ENCODE measurements at regions not wholly inside any gene's neighbourhood (a gene's known extent, or its start where the extent isn't known, plus 50 kb on each side); places are given as distances from the start of the nearest gene placed in this dataset.
A peak's percentile ranks its signal among the peaks of the same experiment; 100 is the strongest.
"Not testable (repeated sequence)": the region's sequence is repeated elsewhere in the genome, so short reads cannot be mapped to it uniquely, and the experiment has no call there.

GRCh38 chr6:147651-148050 lies 144.6 kb upstream of the DUSP22 start:
- FAIRE-seq; DNase-seq (ENCODE audit: insufficient read length, low spot score): not testable (repeated sequence)

GRCh38 chr6:148051-148984 lies 144.0 kb upstream of the DUSP22 start:
- FAIRE-seq; DNase-seq (ENCODE audit: insufficient read length, low spot score): not testable (repeated sequence)
- TF ChIP-seq PAX5 (IDR thresholded peaks at IDR 0.05; ENCODE audit: insufficient read depth, low read length, severe bottlenecking) = peak; percentile 21

- TF ChIP-seq SPI1 (IDR thresholded peaks at IDR 0.05; ENCODE audit: low read depth, low read length) = peak; percentile 36; the same call in 1 of the 2 replicates
- FAIRE-seq; DNase-seq (ENCODE audit: insufficient read length, low spot score): not testable (repeated sequence)
Measured at GRCh38 chr6:150147-150546, 142.1 kb upstream of the DUSP22 start.

DNA sequence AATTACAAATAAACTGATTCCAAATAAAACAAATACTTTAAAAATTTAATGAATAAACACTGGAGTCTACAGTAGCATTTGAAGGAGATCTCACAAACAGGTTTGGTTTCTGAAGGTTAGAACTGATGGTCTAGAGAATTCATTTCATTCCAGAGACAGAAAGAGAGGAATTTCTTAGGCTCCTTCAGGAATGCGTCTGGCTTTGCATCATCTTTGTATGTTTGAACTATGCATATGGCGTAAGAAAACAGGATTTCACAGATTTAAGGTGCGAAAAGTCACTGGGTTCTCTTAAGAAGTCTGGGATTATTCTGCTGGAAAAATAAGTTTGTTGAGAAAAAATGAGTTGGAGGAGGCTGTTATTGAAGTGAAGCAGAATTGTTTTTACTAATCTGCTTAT lies 139.9 kb upstream of the DUSP22 start:
- not testable (repeated sequence) for FAIRE-seq; DNase-seq (ENCODE audit: insufficient read length, low spot score)

DNA sequence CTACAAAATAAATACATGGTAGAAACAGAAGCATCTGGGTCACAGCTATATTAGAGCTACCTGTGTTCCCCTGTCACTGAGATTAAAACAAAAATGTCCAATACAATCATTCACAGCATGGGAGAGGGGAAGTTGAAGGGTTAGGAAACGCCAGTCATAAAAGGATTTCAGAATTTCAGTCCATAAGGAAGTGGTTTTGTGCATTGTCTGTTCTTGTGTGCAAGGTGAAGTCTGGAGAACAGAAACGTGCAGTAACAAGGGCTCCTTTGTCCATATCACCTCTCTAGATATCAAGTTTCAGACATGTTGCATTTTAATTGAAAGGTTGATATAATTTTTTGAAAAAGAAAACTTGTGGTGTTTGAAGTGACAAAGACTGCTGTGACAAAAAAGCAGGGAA lies 139.3 kb upstream of the DUSP22 start:
- DNase-seq (ENCODE audit: insufficient read length, low spot score); FAIRE-seq: not testable (repeated sequence)
- TF ChIP-seq SPI1 (IDR thresholded peaks at IDR 0.05; ENCODE audit: low read depth, low read length) = peak; percentile 80

- not testable (repeated sequence) for FAIRE-seq
Measured at GRCh38 chr6:153867-154266, 138.4 kb upstream of the DUSP22 start.

GRCh38 chr6:154321-155092 lies 137.8 kb upstream of the DUSP22 start:
- DNase-seq (ENCODE audit: insufficient read length, low spot score); FAIRE-seq: not testable (repeated sequence)
- 0 out of 2 replicates have a peak, but pooled peaks have one; percentile 24 for TF ChIP-seq POLR2A (IDR thresholded peaks at IDR 0.05; ENCODE audit: low read depth, low read length)

More at GRCh38 chr6:153867-154266, 138.4 kb upstream of the DUSP22 start:
- not testable (repeated sequence) for DNase-seq (ENCODE audit: insufficient read length, low spot score)

- TF ChIP-seq PAX5 (IDR thresholded peaks at IDR 0.05; ENCODE audit: insufficient read depth, low read length, severe bottlenecking) = no peak
- TF ChIP-seq POLR2AphosphoS5 (IDR thresholded peaks at IDR 0.05; ENCODE audit: low read depth, low read length) = no peak
- TF ChIP-seq SPI1 (IDR thresholded peaks at IDR 0.05; ENCODE audit: low read depth, low read length) = peak; percentile 72
- no peak for TF ChIP-seq POU2F2 (IDR thresholded peaks at IDR 0.05; ENCODE audit: low read depth, low read length)
- TF ChIP-seq TAF1 (IDR thresholded peaks at IDR 0.05; ENCODE audit: low read depth, low read length) = no peak
- DNase-seq (ENCODE audit: insufficient read length, low spot score) (no peak), FAIRE-seq (no peak)
Measured at GRCh38 chr6:156010-156409, 136.3 kb upstream of the DUSP22 start.

DNA sequence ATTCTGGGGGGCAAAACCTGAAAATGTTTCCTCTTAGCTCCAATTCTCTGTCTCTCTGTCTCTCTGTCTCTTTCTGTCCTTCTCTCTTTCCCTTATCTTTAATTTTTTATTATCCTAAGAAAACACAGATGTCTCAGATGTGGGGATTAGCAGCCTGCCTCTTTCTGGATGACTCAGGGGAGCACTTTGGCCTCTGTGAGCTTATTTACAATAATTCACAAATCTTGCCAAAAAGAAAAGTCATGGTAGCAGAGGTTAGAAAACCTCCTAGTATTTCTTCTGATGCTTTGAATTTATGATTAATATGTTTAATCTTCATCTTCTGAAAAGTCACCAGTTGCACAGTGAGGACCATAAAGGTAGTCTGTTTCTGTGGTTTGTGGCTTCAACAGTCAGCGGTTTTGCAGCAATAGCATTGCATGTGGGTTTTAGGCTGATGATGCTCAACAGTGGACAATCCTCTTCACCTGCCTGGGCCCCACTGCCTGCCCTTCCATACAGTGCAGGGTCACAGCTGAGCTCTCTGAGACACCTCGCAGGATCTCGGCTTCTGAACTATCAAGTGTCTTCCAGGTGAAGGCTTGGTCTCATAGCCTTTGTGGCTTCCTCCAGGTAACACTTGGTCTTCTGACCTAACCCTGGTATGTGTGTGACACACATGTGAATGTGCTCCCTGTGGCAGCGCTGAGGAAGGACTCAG lies 135.7 kb upstream of the DUSP22 start:
- peak; percentile 81 for FAIRE-seq
- DNase-seq (ENCODE audit: insufficient read length, low spot score) = not testable (repeated sequence)

DNA sequence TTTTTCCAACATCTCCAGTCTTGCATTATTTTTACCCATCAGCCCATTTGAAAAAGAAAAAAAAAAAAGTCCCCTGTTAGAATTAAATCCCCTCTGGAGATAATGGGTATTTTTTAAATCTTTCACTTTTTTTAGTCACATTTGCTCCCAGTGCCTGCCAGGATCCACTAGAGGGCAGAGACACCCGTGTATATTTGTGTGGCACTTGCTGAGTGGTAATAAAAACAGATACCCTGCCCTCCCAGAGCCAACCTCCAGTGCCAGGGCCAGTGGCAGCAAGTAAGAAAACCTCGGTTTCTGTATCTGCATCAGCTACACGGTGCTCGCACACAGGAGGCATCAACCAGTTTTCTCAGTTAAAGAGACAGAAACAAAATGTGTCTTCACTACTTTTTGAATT lies 135.1 kb upstream of the DUSP22 start:
- peak; percentile 5 for FAIRE-seq
- not testable (repeated sequence) for DNase-seq (ENCODE audit: insufficient read length, low spot score)

- DNase-seq (ENCODE audit: insufficient read length, low spot score); FAIRE-seq: not testable (repeated sequence)
Measured at GRCh38 chr6:161657-162056, 130.6 kb upstream of the DUSP22 start.

DNA sequence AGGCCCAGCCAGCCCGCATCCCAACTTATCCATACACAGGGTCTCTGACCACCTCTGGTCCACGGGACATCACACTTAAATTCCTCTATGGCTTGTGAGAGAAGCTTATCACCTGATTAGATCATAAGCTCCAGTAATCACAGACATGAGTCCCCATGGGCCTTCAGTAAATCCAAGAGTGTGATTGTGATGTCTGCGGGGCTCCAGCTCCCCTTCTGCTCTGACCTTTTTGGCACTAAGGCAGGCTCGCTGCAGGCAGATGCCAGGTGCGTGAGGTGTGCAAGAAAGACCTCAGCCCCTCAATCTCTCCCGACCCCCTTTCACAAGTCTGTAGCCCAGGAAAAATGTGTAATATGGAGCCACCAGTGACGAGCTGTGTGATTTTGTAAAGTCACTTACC lies 127.6 kb upstream of the DUSP22 start:
- TF ChIP-seq SPI1 (IDR thresholded peaks at IDR 0.05; ENCODE audit: low read depth, low read length) (no peak), POU2F2 (IDR thresholded peaks at IDR 0.05; ENCODE audit: low read depth, low read length) (no peak), POLR2A (IDR thresholded peaks at IDR 0.05; ENCODE audit: low read depth, low read length) (no peak), POLR2AphosphoS5 (IDR thresholded peaks at IDR 0.05; ENCODE audit: low read depth, low read length) (no peak), PAX5 (IDR thresholded peaks at IDR 0.05; ENCODE audit: insufficient read depth, low read length, severe bottlenecking) (no peak), TAF1 (IDR thresholded peaks at IDR 0.05; ENCODE audit: low read depth, low read length) (no peak)
- FAIRE-seq = no peak
- no peak for DNase-seq (ENCODE audit: insufficient read length, low spot score)

Data from GM12891 (cell line).